K562 (cell line): ENCODE measurements at regions not wholly inside any gene's neighbourhood (a gene's known extent, or its start where the extent isn't known, plus 50 kb on each side); places are given as distances from the start of the nearest gene placed in this dataset.

Experiments
- ATAC-seq: fragments of 200-7000 bp; cut with Tn5 transposase; 3 replicates; pipeline ENCODE4 v1.9.1; 2020; ENCODE audit warnings: moderate library complexity
- BruUV-seq: library from RNA; stranded (reverse); fragments of 400-500 nt; replicated peaks from 2 replicates; lab custom pipeline; 2021; lab: Mats Ljungman, UMichigan
- CTCF ChIA-PET: fragments of 300-600 bp; formaldehyde crosslinking; extraction: SDS; loops from one replicate; lab custom pipeline; 2021; ENCODE audit warnings: low intra/inter-chr PET ratio; lab: Yijun Ruan, JAX
- POLR2A ChIA-PET: fragments of 300-600, 350-650 bp; sonication (Branson Sonifier 250); formaldehyde crosslinking; extraction: SDS; loops from one replicate; lab custom pipeline; 2021; ENCODE audit warnings: antibody characterized with exemption, inconsistent platforms; lab: Yijun Ruan, JAX
- DNase-seq, 4 experiments: peaks; one replicate each; pipeline versions ENCODE4 v3.0.0 to v3.0.0-alpha.2; 2011 to 2018; ENCODE audit warnings: low spot score in 3 of 4, mixed read lengths in 3 of 4; ENCODE audit errors: extremely low read depth in 1 of 4
- FAIRE-seq: peaks from 2 replicates; lab custom pipeline; 2011; peaks lifted over from hg19 to GRCh38; lab: Jason Lieb, UNC
- H2AFZ ChIP-seq: 2 replicates; pipeline ENCODE4 v1.6.0; 2011; ENCODE audit warnings: low read depth, low read length, control low read depth, inconsistent platforms
- H3K27ac ChIP-seq: fragments of 200-600 bp; 3 replicates; pipeline ENCODE4 v1.8.0; 2011; ENCODE audit warnings: low read depth, mild to moderate bottlenecking, control low read depth, inconsistent platforms, low read length, moderate library complexity, mixed read lengths; ENCODE audit errors: extremely low read depth
- H3K27me3 ChIP-seq, 2 experiments: fragments of 300-600 bp in 1 of 2; 2 replicates in 1 of 2; 3 replicates in 1 of 2; pipeline versions ENCODE4 v1.6.0 to v1.8.0; 2011; ENCODE audit warnings: inconsistent platforms in 2 of 2, low read length in 2 of 2, mild to moderate bottlenecking in 1 of 2, mixed read lengths in 1 of 2, moderate library complexity in 1 of 2; ENCODE audit not compliant: control insufficient read depth in 2 of 2, insufficient read depth in 2 of 2
- H3K36me3 ChIP-seq: fragments of 300-600 bp; 3 replicates; pipeline ENCODE4 v1.8.0; 2011; ENCODE audit warnings: mild to moderate bottlenecking, low read length, inconsistent platforms; ENCODE audit not compliant: control insufficient read depth, insufficient read depth
- H3K4me1 ChIP-seq, 2 experiments: fragments of 200-600 bp in 1 of 2; replicated peaks in 1 of 2; 2 replicates in 1 of 2; 3 replicates in 1 of 2; pipeline versions ENCODE4 v1.5.1 to v1.8.0; 2011; ENCODE audit warnings: inconsistent platforms in 2 of 2, low read length in 2 of 2, mild to moderate bottlenecking in 1 of 2, mixed read lengths in 1 of 2, moderate library complexity in 1 of 2; ENCODE audit not compliant: control insufficient read depth in 2 of 2, insufficient read depth in 2 of 2
- H3K4me2 ChIP-seq: 2 replicates; pipeline ENCODE4 v1.6.1; 2011; ENCODE audit warnings: low read length, control low read depth, inconsistent platforms, mixed read lengths; ENCODE audit not compliant: insufficient read depth
- H3K4me3 ChIP-seq: fragments of 200-600 bp; sonication (generic), shearing (Covaris generic); 2 replicates; pipeline ENCODE4 v1.5.1; 2016; ENCODE audit warnings: control low read depth, inconsistent platforms
- H3K79me2 ChIP-seq: fragments of 200-600 bp; 3 replicates; pipeline ENCODE4 v1.8.0; 2011; ENCODE audit warnings: low read length, inconsistent platforms; ENCODE audit not compliant: control insufficient read depth, insufficient read depth
- H3K9ac ChIP-seq, 2 experiments: 2 replicates each; pipeline versions ENCODE4 v1.6.0 to v1.6.1; 2011; ENCODE audit warnings: low read depth in 2 of 2, low read length in 2 of 2, control low read depth in 1 of 2, inconsistent platforms in 1 of 2, mild to moderate bottlenecking in 1 of 2, mixed read lengths in 1 of 2; ENCODE audit not compliant: insufficient read depth in 1 of 2
- H3K9me1 ChIP-seq: one replicate; pipeline ENCODE4 v1.6.0; 2011; ENCODE audit warnings: inconsistent platforms, mild to moderate bottlenecking, low read length, moderate library complexity; ENCODE audit not compliant: control insufficient read depth, insufficient read depth
- H3K9me3 ChIP-seq: replicated peaks from 2 replicates; pipeline ENCODE4 v1.5.1; 2011; ENCODE audit warnings: low read depth, low read length, inconsistent platforms; ENCODE audit not compliant: control insufficient read depth, insufficient read depth
- H4K20me1 ChIP-seq: replicated peaks from 2 replicates; pipeline ENCODE4 v1.6.1; 2011; ENCODE audit warnings: low read length, inconsistent platforms, mixed read lengths; ENCODE audit not compliant: control insufficient read depth, insufficient read depth
- CHD4 ChIP-seq: fragments of 200-600 bp; sonication (generic); IDR thresholded peaks from 3 replicates; pipeline ENCODE4 v1.6.1; 2012; ENCODE audit warnings: low read depth, mild to moderate bottlenecking, mixed read lengths, low read length, inconsistent platforms; ENCODE audit not compliant: insufficient read depth, insufficient replicate concordance, poor library complexity, severe bottlenecking
- LEF1 ChIP-seq: fragments of 450-650 bp; IDR thresholded peaks from 2 replicates; pipeline ENCODE4 v1.6.1; 2016; ENCODE audit warnings: mild to moderate bottlenecking
- MCM7 ChIP-seq, 2 experiments: fragments of 450-650 bp; IDR thresholded peaks; 2 replicates each; pipeline ENCODE4 v1.6.1; 2016 to 2018
- MEF2D ChIP-seq: conservative IDR thresholded peaks from 2 replicates; pipeline ENCODE4 v1.6.1; 2016; ENCODE audit warnings: low read depth, missing genetic modification characterization, missing compliant biosample characterization
- NCOA2 ChIP-seq, 2 experiments: fragments of 450-650 bp; IDR thresholded peaks; 2 replicates each; pipeline ENCODE4 v1.6.1; 2018; ENCODE audit warnings: mild to moderate bottlenecking in 2 of 2, moderate library complexity in 1 of 2; ENCODE audit not compliant: partially characterized antibody in 2 of 2
- TBL1XR1 ChIP-seq, 2 experiments: IDR thresholded peaks; 2 replicates each; pipeline ENCODE4 v1.6.1; 2012; ENCODE audit warnings: improper control_type of control experiment in 2 of 2, low read length in 2 of 2, mild to moderate bottlenecking in 1 of 2
- ZNF696 ChIP-seq: fragments of 250-450 bp; sonication (Bioruptor Pico); conservative IDR thresholded peaks from 2 replicates; pipeline ENCODE4 v1.4.0; 2020; ENCODE audit warnings: mild to moderate bottlenecking, moderate library complexity
- ZNF778 ChIP-seq: fragments of 450-650 bp; formaldehyde crosslinking; IDR thresholded peaks from 2 replicates; pipeline ENCODE4 v1.4.0; 2020; ENCODE audit warnings: mild to moderate bottlenecking, moderate library complexity
- WGBS: fragments of 100-300 bp; shearing (Covaris generic); methylation state at CpG from one replicate; pipeline ENCODE4 v1.1.6; 2016; ENCODE audit warnings: low coverage, mixed read lengths; ENCODE audit not compliant: insufficient coverage; ENCODE audit errors: missing lambda C conversion rate; 5-methylcytosine and 5-hydroxymethylcytosine counted together
- in situ Hi-C: fragments of 300-500 bp; cut with MboI; formaldehyde crosslinking; loops from 4 replicates; pipeline ENCODE4 v1.15.0; 2018; ENCODE audit warnings: inconsistent platforms, mixed read lengths
- intact Hi-C: fragments of 100-400 bp; cut with micrococcal nuclease; formaldehyde crosslinking; loops from 2 replicates; pipeline ENCODE4 v1.14.2; 2022

DNA sequence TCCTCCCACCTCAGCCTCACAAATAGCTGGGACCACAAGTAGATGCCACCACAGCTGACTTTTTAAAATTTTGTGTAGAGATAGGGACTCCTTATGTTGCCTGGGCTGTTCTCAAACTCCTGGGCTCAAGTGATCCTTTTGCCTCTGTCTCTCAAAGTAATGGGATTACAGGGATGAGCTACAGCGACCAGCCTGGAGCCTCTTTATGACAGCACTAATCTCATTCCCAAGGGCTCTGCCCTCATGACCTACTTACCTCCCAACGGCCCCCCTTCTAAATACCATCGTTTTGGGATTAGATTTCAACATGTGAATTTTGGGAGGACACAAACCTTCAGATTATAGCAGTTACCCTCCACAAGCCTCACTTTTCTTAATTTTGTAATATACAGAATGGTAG lies 150.6 kb upstream of the FUT8 start:
- FAIRE-seq (no peak), ATAC-seq (no peak), DNase-seq (no peak)
- Histone ChIP-seq H3K36me3 (no peaks in the 10 kb centered on the region), H3K4me2 (no peak overlapping the region), H3K27me3 (no peaks in the 10 kb centered on the region), H3K4me1 (peaks cover 0 to 3% of the 10 kb centered on the region in 2 experiments; a peak in 2 of 5 replicates), H3K4me3 (no peak overlapping the region), H2AFZ (no peak overlapping the region), H3K27ac (no peak overlapping the region), H3K9ac (no peak overlapping the region), H3K9me1 (no peaks in the 10 kb centered on the region), H3K9me3 (0 out of 2 replicates have a peak, but pooled peaks cover 2% of the 10 kb centered on the region), H3K79me2 (no peaks in the 10 kb centered on the region), H4K20me1 (no peaks in the 10 kb centered on the region)
- POLR2A ChIA-PET = interaction anchor here (0.8 kb wide), 1 partner anchor 42 kb away, joined by 3 read pairs; no protein-coding TSS in a partner anchor
- BruUV-seq = no TSS peak
- 6% methylated on average over 3 of the region's 3 CpGs for WGBS
- CTCF ChIA-PET = interaction anchor here (0.6 kb wide), 1 partner anchor 296 kb away, joined by 3 read pairs; no protein-coding TSS in a partner anchor
- intact Hi-C loops = no loop called here
- TF ChIP-seq ZNF696 (no peak), MCM7 (IDR thresholded peaks at IDR 0.05) (no peak), LEF1 (no peak), TBL1XR1 (IDR thresholded peaks at IDR 0.05; ENCODE audit: low read length in 2 of 2) (no peak), NCOA2 (IDR thresholded peaks at IDR 0.05; ENCODE audit: partially characterized antibody in 2 of 2) (no peak), ZNF778 (CRISPR knock-in tag) (no peak), CHD4 (no peak), MEF2D (tag) (no peak)
- in situ Hi-C loops = no loop called here
